OCI-LY1 (cell line): ENCODE measurements at regions not wholly inside any gene's neighbourhood (a gene's known extent, or its start where the extent isn't known, plus 50 kb on each side); places are given as distances from the start of the nearest gene placed in this dataset.

Source experiments
- EZH2 ChIP-seq: fragments of 200-600 bp; sonication (generic), shearing (Covaris generic); IDR thresholded peaks from 2 replicates; pipeline ENCODE4 v1.8.0; 2017; ENCODE audit warnings: borderline replicate concordance, mixed run types, mild to moderate bottlenecking, antibody characterized with exemption, low read length, moderate library complexity, mixed read lengths
- TF ChIP-seq, protein P1 (sequence below): fragments of 200-600 bp; sonication (generic), shearing (Covaris generic); IDR thresholded peaks from 2 replicates; pipeline ENCODE4 v1.5.1; 2017; ENCODE audit warnings: mild to moderate bottlenecking, antibody characterized with exemption, low read length, moderate library complexity, mixed read lengths

GRCh38 chr12:60290532-60290931 lies 694.7 kb downstream of the SLC16A7 start:
- TF ChIP-seq, protein P1, sequence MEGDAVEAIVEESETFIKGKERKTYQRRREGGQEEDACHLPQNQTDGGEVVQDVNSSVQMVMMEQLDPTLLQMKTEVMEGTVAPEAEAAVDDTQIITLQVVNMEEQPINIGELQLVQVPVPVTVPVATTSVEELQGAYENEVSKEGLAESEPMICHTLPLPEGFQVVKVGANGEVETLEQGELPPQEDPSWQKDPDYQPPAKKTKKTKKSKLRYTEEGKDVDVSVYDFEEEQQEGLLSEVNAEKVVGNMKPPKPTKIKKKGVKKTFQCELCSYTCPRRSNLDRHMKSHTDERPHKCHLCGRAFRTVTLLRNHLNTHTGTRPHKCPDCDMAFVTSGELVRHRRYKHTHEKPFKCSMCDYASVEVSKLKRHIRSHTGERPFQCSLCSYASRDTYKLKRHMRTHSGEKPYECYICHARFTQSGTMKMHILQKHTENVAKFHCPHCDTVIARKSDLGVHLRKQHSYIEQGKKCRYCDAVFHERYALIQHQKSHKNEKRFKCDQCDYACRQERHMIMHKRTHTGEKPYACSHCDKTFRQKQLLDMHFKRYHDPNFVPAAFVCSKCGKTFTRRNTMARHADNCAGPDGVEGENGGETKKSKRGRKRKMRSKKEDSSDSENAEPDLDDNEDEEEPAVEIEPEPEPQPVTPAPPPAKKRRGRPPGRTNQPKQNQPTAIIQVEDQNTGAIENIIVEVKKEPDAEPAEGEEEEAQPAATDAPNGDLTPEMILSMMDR: no peak
- no peak for TF ChIP-seq EZH2
